Peyer's patch (tissue), 4 donors: ENCODE measurements at regions not wholly inside any gene's neighbourhood (a gene's known extent, or its start where the extent isn't known, plus 50 kb on each side); places are given as distances from the start of the nearest gene placed in this dataset.

Experiments used
- CTCF ChIP-seq, 6 experiments: fragments of 450-650 bp in 4 of 6; fragments of 200-600 bp in 2 of 6; sonication (generic) in 1 of 6; IDR thresholded peaks; one replicate each; pipeline ENCODE4 v1.5.1; 2017 to 2019; ENCODE audit warnings: antibody characterized with exemption in 6 of 6, mild to moderate bottlenecking in 3 of 6, moderate library complexity in 1 of 6
- POLR2A ChIP-seq, 2 donors: fragments of 450-650 bp; IDR thresholded peaks; one replicate each; pipeline ENCODE4 v1.5.1; 2017; ENCODE audit warnings: antibody characterized with exemption in 2 of 2, mild to moderate bottlenecking in 2 of 2, moderate library complexity in 2 of 2

- no peak for TF ChIP-seq POLR2A (IDR thresholded peaks at IDR 0.05)
- TF ChIP-seq CTCF (IDR thresholded peaks at IDR 0.05): no peak
Observed at GRCh38 chr9:82883436-82883835, 179.5 kb downstream of the RASEF start.
